ENCODE measurements at regions not wholly inside any gene's neighbourhood (a gene's known extent, or its start where the extent isn't known, plus 50 kb on each side); places are given as distances from the start of the nearest gene placed in this dataset.

DNA sequence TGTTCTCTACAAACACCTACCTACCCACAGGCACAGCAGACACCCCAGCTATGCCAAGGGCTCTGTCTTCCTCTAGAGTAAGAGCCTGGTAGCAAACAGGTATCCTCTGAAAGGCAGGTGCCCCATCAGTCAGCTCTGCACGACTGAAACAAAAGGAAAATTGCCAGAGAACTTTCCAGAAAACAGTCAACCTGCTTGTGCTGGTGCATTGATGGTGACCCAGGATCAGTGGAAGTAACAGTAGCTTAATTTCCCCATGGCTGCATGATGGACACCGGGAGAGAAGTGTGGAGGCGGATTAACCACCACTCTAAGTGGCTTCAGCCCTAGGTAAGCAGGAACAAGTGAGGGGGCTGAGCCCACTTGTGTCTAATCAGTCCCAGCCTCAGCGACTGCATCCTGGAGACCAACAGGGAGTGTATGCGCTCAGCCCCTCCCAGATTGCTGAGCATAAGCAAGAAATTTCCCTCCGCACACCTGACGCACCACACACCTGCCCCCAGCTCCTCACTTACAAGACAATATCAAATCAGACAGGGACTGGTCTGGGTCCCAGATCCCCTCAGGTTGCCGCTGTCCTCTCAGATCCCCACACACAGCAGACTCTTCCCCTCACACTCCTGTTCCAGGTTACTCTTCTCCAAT lies 70.7 kb upstream of the IGLL5 start:
- H3K18ac ChIP-seq (ENCODE audit: low read depth in 1 of 2, low read length in 2 of 2) = no peak overlapping the region
- H2BK15ac ChIP-seq (ENCODE audit: low read depth, poor library complexity, severe bottlenecking) = no peak overlapping the region
- H2AK5ac ChIP-seq (ENCODE audit: low read length, severe bottlenecking) = no peak overlapping the region
- no peak overlapping the region for H4K91ac ChIP-seq (ENCODE audit: low read length)
- no peak overlapping the region for H4K8ac ChIP-seq (ENCODE audit: low read length)
- H3K23ac ChIP-seq (ENCODE audit: low read length in 2 of 2) = no peak overlapping the region
- no peak overlapping the region for H3K27ac ChIP-seq (ENCODE audit: low read length, poor library complexity, severe bottlenecking)
- H3K4me3 ChIP-seq (ENCODE audit: insufficient read depth in 1 of 2, low read depth in 1 of 2, low read length in 2 of 2) = no peak overlapping the region
- H3K36me3 ChIP-seq (ENCODE audit: control insufficient read depth in 1 of 2, insufficient read depth in 2 of 2, low read depth in 1 of 2, low read length in 2 of 2) = no peaks in the 10 kb centered on the region
- H2BK120ac ChIP-seq (ENCODE audit: low read depth, low read length) = no peak overlapping the region
- H3K79me1 ChIP-seq (replicated peaks; ENCODE audit: low read length, poor library complexity, severe bottlenecking) = no peaks in the 10 kb centered on the region
- no peaks in the 10 kb centered on the region for H3K4me1 ChIP-seq (ENCODE audit: control insufficient read depth, insufficient read depth, low read depth, low read length)
- no peak overlapping the region for H3K9ac ChIP-seq (ENCODE audit: low read length)
- no peaks in the 10 kb centered on the region for H3K9me3 ChIP-seq (ENCODE audit: control insufficient read depth, low read length)
- H3K4ac ChIP-seq (ENCODE audit: low read depth in 1 of 2, low read length in 2 of 2) = no peak overlapping the region
- 70% methylated on average over 7 of the region's 8 CpGs for WGBS
- no peak overlapping the region for H2BK5ac ChIP-seq (ENCODE audit: low read depth, low read length, poor library complexity, severe bottlenecking)
- H3K14ac ChIP-seq (ENCODE audit: low read length in 2 of 2) = no peak overlapping the region
- no peak overlapping the region for H2AFZ ChIP-seq (ENCODE audit: low read depth, low read length)
- peaks cover 0 to 50% of the 10 kb centered on the region in 2 experiments for H3K27me3 ChIP-seq (ENCODE audit: control insufficient read depth in 1 of 2, insufficient read depth in 1 of 2, low read length in 2 of 2)
- no peak overlapping the region for H2BK12ac ChIP-seq (ENCODE audit: low read length in 2 of 2)
- no peak overlapping the region for H3K4me2 ChIP-seq (ENCODE audit: low read length, poor library complexity, severe bottlenecking)
- DNase-seq = no peak

DNA sequence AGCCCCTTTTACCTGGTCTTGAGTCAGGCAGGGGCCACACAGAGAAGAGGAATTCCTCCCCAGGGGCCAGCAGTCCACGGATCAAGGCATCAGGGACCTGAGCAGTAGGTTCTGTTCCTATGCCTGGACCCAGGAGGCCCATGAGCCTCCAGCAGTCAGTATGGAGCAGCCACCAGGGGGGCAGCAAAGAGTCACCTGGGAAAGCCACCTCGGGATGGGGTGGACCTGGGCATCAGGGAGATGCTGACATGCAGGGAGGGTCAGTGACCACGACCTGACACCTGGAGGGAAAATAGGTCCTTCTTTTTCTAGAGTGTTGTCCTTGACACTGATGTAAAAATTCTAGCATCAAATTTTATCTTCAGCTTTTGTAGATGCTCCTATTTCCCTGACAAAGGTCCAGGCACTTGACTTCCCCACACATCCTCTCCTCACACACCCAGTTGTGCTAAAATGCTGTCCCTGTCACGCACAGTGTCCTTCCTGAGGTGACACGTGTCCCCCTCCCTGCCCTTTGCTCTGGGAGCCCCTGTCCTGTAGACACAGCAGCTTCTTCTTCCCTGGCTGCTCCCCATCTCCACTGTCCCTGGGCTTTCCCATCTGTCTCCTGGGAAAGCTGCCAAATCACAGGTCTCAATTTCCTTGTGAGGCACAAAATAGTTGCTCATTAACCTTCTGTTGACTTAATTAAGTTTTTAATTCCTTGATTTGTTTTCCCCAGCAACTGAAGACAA lies 70.0 kb upstream of the IGLL5 start:
- Histone ChIP-seq H2BK12ac (ENCODE audit: low read length in 2 of 2) (no peak overlapping the region), H2AK5ac (ENCODE audit: low read length, severe bottlenecking) (no peak overlapping the region), H3K4ac (ENCODE audit: low read depth in 1 of 2, low read length in 2 of 2) (no peak overlapping the region), H3K9ac (ENCODE audit: low read length) (no peak overlapping the region), H2AFZ (ENCODE audit: low read depth, low read length) (no peak overlapping the region), H3K14ac (ENCODE audit: low read length in 2 of 2) (no peak overlapping the region), H2BK5ac (ENCODE audit: low read depth, low read length, poor library complexity, severe bottlenecking) (no peak overlapping the region), H2BK120ac (ENCODE audit: low read depth, low read length) (no peak overlapping the region), H3K36me3 (ENCODE audit: control insufficient read depth in 1 of 2, insufficient read depth in 2 of 2, low read depth in 1 of 2, low read length in 2 of 2) (no peaks in the 10 kb centered on the region), H3K79me1 (replicated peaks; ENCODE audit: low read length, poor library complexity, severe bottlenecking) (no peaks in the 10 kb centered on the region), H3K4me1 (ENCODE audit: control insufficient read depth, insufficient read depth, low read depth, low read length) (no peaks in the 10 kb centered on the region), H2BK15ac (ENCODE audit: low read depth, poor library complexity, severe bottlenecking) (no peak overlapping the region), H3K4me3 (ENCODE audit: insufficient read depth in 1 of 2, low read depth in 1 of 2, low read length in 2 of 2) (no peak overlapping the region), H3K27ac (ENCODE audit: low read length, poor library complexity, severe bottlenecking) (no peak overlapping the region), H3K9me3 (ENCODE audit: control insufficient read depth, low read length) (no peaks in the 10 kb centered on the region), H4K8ac (ENCODE audit: low read length) (no peak overlapping the region), H3K18ac (ENCODE audit: low read depth in 1 of 2, low read length in 2 of 2) (no peak overlapping the region), H3K4me2 (ENCODE audit: low read length, poor library complexity, severe bottlenecking) (no peak overlapping the region), H4K91ac (ENCODE audit: low read length) (no peak overlapping the region), H3K27me3 (ENCODE audit: control insufficient read depth in 1 of 2, insufficient read depth in 1 of 2, low read length in 2 of 2) (peaks cover 0 to 56% of the 10 kb centered on the region in 2 experiments), H3K23ac (ENCODE audit: low read length in 2 of 2) (no peak overlapping the region)
- no peak for DNase-seq
- 21% methylated on average over 4 of the region's 5 CpGs for WGBS

DNA sequence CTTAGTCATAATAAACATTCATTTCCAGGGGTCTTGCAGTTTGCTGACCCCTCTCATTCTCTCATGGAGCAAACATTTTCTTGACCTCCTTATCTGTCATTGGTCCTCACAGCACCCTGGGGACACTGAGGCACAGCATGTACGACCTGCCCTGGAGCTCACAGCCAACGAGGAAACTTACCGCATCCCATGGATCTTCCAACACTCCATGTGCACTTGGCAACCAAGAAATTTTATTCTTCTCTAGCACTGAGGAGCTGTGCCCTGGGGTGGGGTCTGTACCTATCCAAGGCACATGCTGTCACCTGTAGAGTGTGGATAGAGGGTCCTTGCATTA lies 69.4 kb upstream of the IGLL5 start:
- no peak for DNase-seq
- 74% methylated on average over 3 of the region's 3 CpGs for WGBS
- H4K91ac ChIP-seq (ENCODE audit: low read length) = no peak overlapping the region
- H3K14ac ChIP-seq (ENCODE audit: low read length in 2 of 2) = no peak overlapping the region
- no peak overlapping the region for H3K18ac ChIP-seq (ENCODE audit: low read depth in 1 of 2, low read length in 2 of 2)
- no peak overlapping the region for H3K4ac ChIP-seq (ENCODE audit: low read depth in 1 of 2, low read length in 2 of 2)
- no peaks in the 10 kb centered on the region for H3K79me1 ChIP-seq (replicated peaks; ENCODE audit: low read length, poor library complexity, severe bottlenecking)
- H3K23ac ChIP-seq (ENCODE audit: low read length in 2 of 2) = no peak overlapping the region
- H2AFZ ChIP-seq (ENCODE audit: low read depth, low read length) = no peak overlapping the region
- no peak overlapping the region for H2BK5ac ChIP-seq (ENCODE audit: low read depth, low read length, poor library complexity, severe bottlenecking)
- H4K8ac ChIP-seq (ENCODE audit: low read length) = no peak overlapping the region
- H3K27ac ChIP-seq (ENCODE audit: low read length, poor library complexity, severe bottlenecking) = no peak overlapping the region
- no peak overlapping the region for H2BK120ac ChIP-seq (ENCODE audit: low read depth, low read length)
- H3K4me2 ChIP-seq (ENCODE audit: low read length, poor library complexity, severe bottlenecking) = no peak overlapping the region
- H2BK15ac ChIP-seq (ENCODE audit: low read depth, poor library complexity, severe bottlenecking) = no peak overlapping the region
- no peak overlapping the region for H2AK5ac ChIP-seq (ENCODE audit: low read length, severe bottlenecking)
- H3K4me3 ChIP-seq (ENCODE audit: insufficient read depth in 1 of 2, low read depth in 1 of 2, low read length in 2 of 2) = no peak overlapping the region
- H3K36me3 ChIP-seq (ENCODE audit: control insufficient read depth in 1 of 2, insufficient read depth in 2 of 2, low read depth in 1 of 2, low read length in 2 of 2) = no peaks in the 10 kb centered on the region
- H3K9me3 ChIP-seq (ENCODE audit: control insufficient read depth, low read length) = no peaks in the 10 kb centered on the region
- H3K4me1 ChIP-seq (ENCODE audit: control insufficient read depth, insufficient read depth, low read depth, low read length) = no peaks in the 10 kb centered on the region
- H2BK12ac ChIP-seq (ENCODE audit: low read length in 2 of 2) = no peak overlapping the region
- H3K27me3 ChIP-seq (ENCODE audit: control insufficient read depth in 1 of 2, insufficient read depth in 1 of 2, low read length in 2 of 2) = peaks cover 0 to 52% of the 10 kb centered on the region in 2 experiments
- no peak overlapping the region for H3K9ac ChIP-seq (ENCODE audit: low read length)

DNA sequence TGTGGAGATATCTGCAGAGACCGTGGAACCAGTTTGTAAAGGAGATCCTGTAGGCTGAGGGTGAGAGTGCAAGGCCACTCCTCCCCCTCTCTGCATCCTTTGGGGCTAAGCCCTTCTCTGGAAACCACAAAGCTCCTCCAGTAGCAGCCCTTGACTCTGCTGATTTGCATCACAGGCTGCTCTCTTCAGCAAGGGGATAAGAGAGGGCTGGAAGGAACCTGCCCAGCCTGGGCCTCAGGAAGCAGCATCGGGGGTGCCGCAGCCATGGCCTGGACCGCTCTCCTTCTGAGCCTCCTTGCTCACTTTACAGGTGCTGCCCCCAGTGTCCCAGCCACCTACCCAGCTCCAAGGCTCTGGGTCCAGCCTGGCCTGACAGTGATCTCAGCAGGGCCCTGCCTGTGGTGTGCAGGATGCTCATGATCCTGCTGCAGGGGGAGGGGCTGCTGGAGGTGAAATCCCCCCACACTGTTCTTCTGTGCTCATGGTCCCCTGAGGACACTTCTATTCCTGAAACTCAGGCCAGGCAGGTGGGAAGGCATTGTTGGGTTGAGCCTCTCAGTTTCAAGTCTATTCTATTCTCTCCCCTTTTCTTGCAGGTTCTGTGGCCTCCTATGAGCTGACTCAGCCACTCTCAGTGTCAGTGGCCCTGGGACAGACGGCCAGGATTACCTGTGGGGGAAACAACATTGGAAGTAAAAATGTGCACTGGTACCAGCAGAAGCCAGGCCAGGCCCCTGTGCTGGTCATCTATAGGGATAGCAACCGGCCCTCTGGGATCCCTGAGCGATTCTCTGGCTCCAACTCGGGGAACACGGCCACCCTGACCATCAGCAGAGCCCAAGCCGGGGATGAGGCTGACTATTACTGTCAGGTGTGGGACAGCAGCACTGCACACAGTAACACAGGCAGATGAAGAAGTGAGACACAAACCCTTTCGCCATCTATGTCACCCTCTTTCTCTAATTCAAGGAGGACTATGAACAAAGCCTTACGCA lies 68.5 kb upstream of the IGLL5 start:
- no peak overlapping the region for H3K4ac ChIP-seq (ENCODE audit: low read depth in 1 of 2, low read length in 2 of 2)
- peaks cover 0 to 56% of the 10 kb centered on the region in 2 experiments for H3K27me3 ChIP-seq (ENCODE audit: control insufficient read depth in 1 of 2, insufficient read depth in 1 of 2, low read length in 2 of 2)
- no peak overlapping the region for H4K8ac ChIP-seq (ENCODE audit: low read length)
- H2BK5ac ChIP-seq (ENCODE audit: low read depth, low read length, poor library complexity, severe bottlenecking) = no peak overlapping the region
- H2AK5ac ChIP-seq (ENCODE audit: low read length, severe bottlenecking) = no peak overlapping the region
- no peaks in the 10 kb centered on the region for H3K79me1 ChIP-seq (replicated peaks; ENCODE audit: low read length, poor library complexity, severe bottlenecking)
- H3K9ac ChIP-seq (ENCODE audit: low read length) = no peak overlapping the region
- no peak overlapping the region for H4K91ac ChIP-seq (ENCODE audit: low read length)
- no peak overlapping the region for H3K4me2 ChIP-seq (ENCODE audit: low read length, poor library complexity, severe bottlenecking)
- no peak overlapping the region for H3K18ac ChIP-seq (ENCODE audit: low read depth in 1 of 2, low read length in 2 of 2)
- WGBS = 52% methylated on average over 11 of the region's 12 CpGs
- H3K9me3 ChIP-seq (ENCODE audit: control insufficient read depth, low read length) = no peaks in the 10 kb centered on the region
- no peak overlapping the region for H3K14ac ChIP-seq (ENCODE audit: low read length in 2 of 2)
- no peak overlapping the region for H3K27ac ChIP-seq (ENCODE audit: low read length, poor library complexity, severe bottlenecking)
- H2BK12ac ChIP-seq (ENCODE audit: low read length in 2 of 2) = no peak overlapping the region
- H3K4me3 ChIP-seq (ENCODE audit: insufficient read depth in 1 of 2, low read depth in 1 of 2, low read length in 2 of 2) = no peak overlapping the region
- no peak overlapping the region for H3K23ac ChIP-seq (ENCODE audit: low read length in 2 of 2)
- DNase-seq = no peak
- no peak overlapping the region for H2AFZ ChIP-seq (ENCODE audit: low read depth, low read length)
- H2BK15ac ChIP-seq (ENCODE audit: low read depth, poor library complexity, severe bottlenecking) = no peak overlapping the region
- no peaks in the 10 kb centered on the region for H3K36me3 ChIP-seq (ENCODE audit: control insufficient read depth in 1 of 2, insufficient read depth in 2 of 2, low read depth in 1 of 2, low read length in 2 of 2)
- H3K4me1 ChIP-seq (ENCODE audit: control insufficient read depth, insufficient read depth, low read depth, low read length) = no peaks in the 10 kb centered on the region
- H2BK120ac ChIP-seq (ENCODE audit: low read depth, low read length) = no peak overlapping the region

All from mesenchymal stem cell (in vitro differentiated cells and primary cell).